ENCODE measurements at regions not wholly inside any gene's neighbourhood (a gene's known extent, or its start where the extent isn't known, plus 50 kb on each side); places are given as distances from the start of the nearest gene placed in this dataset.

DNA sequence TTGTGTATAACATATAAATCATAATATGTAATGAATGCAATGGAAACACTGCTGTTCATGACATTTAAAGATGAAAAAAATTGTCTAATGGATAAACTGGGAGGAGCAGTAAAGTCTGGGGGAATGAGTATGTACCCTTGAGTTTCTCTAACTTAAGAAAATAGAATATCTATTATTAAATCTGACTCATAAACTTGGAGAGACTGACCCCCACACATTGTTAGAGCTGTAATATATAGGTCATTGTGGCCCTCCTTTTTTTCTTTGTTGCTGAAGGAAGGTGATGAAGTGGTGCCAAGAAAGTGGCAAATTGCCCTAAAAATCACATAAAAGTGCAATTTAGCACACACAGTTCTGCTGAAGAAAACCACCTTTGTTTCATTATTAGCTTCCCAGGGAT, 389.8 kb upstream of the RARB start:
- H3K36me3 ChIP-seq (ENCODE audit: control insufficient read depth, insufficient read depth, low read length): no peaks in the 10 kb centered on the region
- intact Hi-C loops (cut with micrococcal nuclease; ENCODE audit: unreplicated experiment): no loop called here
- CTCF ChIA-PET: no interaction called here
- H3K27me3 Mint-ChIP-seq (ENCODE audit: insufficient read depth, unreplicated experiment): no peaks in the 10 kb centered on the region
- H3K4me1 ChIP-seq: no peaks in the 10 kb centered on the region
- H3K27ac Mint-ChIP-seq (ENCODE audit: unreplicated experiment): no peak overlapping the region
- H3K4me1 Mint-ChIP-seq (ENCODE audit: low read depth, unreplicated experiment): no peaks in the 10 kb centered on the region
- no peaks in the 10 kb centered on the region for H3K36me3 Mint-ChIP-seq (ENCODE audit: insufficient read depth, unreplicated experiment)
- POLR2A ChIA-PET: no interaction called here
- no peaks in the 10 kb centered on the region for H3K9me3 ChIP-seq
- DNase-seq: no peak
- no peak overlapping the region for H3K4me3 ChIP-seq (ENCODE audit: low read depth, low read length)
- no peaks in the 10 kb centered on the region for H3K27me3 ChIP-seq (replicated peaks; ENCODE audit: control insufficient read depth, insufficient read depth, low read length)
- no TSS peak for BruUV-seq (replicated peaks)
- TF ChIP-seq, protein P1, sequence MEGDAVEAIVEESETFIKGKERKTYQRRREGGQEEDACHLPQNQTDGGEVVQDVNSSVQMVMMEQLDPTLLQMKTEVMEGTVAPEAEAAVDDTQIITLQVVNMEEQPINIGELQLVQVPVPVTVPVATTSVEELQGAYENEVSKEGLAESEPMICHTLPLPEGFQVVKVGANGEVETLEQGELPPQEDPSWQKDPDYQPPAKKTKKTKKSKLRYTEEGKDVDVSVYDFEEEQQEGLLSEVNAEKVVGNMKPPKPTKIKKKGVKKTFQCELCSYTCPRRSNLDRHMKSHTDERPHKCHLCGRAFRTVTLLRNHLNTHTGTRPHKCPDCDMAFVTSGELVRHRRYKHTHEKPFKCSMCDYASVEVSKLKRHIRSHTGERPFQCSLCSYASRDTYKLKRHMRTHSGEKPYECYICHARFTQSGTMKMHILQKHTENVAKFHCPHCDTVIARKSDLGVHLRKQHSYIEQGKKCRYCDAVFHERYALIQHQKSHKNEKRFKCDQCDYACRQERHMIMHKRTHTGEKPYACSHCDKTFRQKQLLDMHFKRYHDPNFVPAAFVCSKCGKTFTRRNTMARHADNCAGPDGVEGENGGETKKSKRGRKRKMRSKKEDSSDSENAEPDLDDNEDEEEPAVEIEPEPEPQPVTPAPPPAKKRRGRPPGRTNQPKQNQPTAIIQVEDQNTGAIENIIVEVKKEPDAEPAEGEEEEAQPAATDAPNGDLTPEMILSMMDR (IDR thresholded peaks at IDR 0.05; ENCODE audit: insufficient read depth in 1 of 2, low read depth in 1 of 2, low read length in 1 of 2, severe bottlenecking in 1 of 2, unreplicated experiment in 1 of 2): no peak
- H3K9me3 Mint-ChIP-seq (ENCODE audit: unreplicated experiment): no peaks in the 10 kb centered on the region
- no peak overlapping the region for H3K4me3 Mint-ChIP-seq (ENCODE audit: unreplicated experiment)

DNA sequence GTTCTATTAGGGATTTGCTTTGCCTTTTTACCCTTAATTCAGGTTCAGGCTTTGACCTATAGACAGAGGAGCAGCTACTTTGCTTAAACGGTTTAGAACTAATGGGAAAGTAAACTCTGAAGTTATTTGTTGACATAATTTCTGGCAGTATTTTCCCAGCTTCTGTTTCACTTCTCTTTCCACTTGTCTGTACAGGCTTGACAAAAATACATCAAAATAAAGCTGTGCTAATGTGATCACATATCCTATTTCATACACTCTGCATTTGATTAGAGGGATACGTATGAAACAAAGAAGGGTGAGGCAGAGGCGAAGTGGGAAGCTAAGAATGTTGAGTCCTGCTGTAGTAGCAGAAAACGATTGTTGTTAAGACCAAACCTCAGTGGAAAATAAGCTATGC, 389.1 kb upstream of the RARB start:
- H3K4me3 ChIP-seq (ENCODE audit: low read depth, low read length): no peak overlapping the region
- no peaks in the 10 kb centered on the region for H3K4me1 Mint-ChIP-seq (ENCODE audit: low read depth, unreplicated experiment)
- no peaks in the 10 kb centered on the region for H3K36me3 ChIP-seq (ENCODE audit: control insufficient read depth, insufficient read depth, low read length)
- H3K4me3 Mint-ChIP-seq (ENCODE audit: unreplicated experiment): no peak overlapping the region
- H3K36me3 Mint-ChIP-seq (ENCODE audit: insufficient read depth, unreplicated experiment): no peaks in the 10 kb centered on the region
- H3K27me3 Mint-ChIP-seq (ENCODE audit: insufficient read depth, unreplicated experiment): no peaks in the 10 kb centered on the region
- intact Hi-C loops (cut with micrococcal nuclease; ENCODE audit: unreplicated experiment): no loop called here
- ChIA-PET CTCF (no interaction called here), POLR2A (no interaction called here)
- no peak overlapping the region for H3K27ac Mint-ChIP-seq (ENCODE audit: unreplicated experiment)
- H3K9me3 ChIP-seq: no peaks in the 10 kb centered on the region
- no peaks in the 10 kb centered on the region for H3K9me3 Mint-ChIP-seq (ENCODE audit: unreplicated experiment)
- TF ChIP-seq, protein P1 (IDR thresholded peaks at IDR 0.05; ENCODE audit: insufficient read depth in 1 of 2, low read depth in 1 of 2, low read length in 1 of 2, severe bottlenecking in 1 of 2, unreplicated experiment in 1 of 2): no peak
- no peaks in the 10 kb centered on the region for H3K27me3 ChIP-seq (replicated peaks; ENCODE audit: control insufficient read depth, insufficient read depth, low read length)
- H3K4me1 ChIP-seq: no peaks in the 10 kb centered on the region
- BruUV-seq (replicated peaks): no TSS peak
- DNase-seq: no peak

DNA sequence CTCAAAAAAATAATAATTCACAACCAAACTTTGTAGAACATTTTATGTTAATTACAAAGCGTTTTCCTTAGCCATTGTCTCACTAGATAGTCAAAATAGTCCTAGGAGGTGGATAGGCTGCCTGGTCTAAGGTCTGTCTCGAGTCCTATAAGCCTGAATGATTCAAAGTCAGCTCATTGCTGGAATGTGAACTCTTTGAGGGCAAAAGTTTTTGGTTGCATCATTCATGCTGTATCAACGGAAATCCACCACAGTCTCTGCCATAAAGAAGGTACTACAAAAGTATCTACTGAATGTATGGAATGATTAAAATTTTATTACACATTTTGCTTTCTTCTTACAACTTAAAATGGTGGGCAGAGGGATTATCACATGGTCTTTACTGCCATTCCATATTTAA, 387.3 kb upstream of the RARB start:
- Histone ChIP-seq H3K36me3 (ENCODE audit: control insufficient read depth, insufficient read depth, low read length) (no peaks in the 10 kb centered on the region), H3K9me3 (no peaks in the 10 kb centered on the region), H3K4me1 (no peaks in the 10 kb centered on the region), H3K4me3 (ENCODE audit: low read depth, low read length) (no peak overlapping the region), H3K27me3 (replicated peaks; ENCODE audit: control insufficient read depth, insufficient read depth, low read length) (no peaks in the 10 kb centered on the region)
- ChIA-PET POLR2A (no interaction called here), CTCF (no interaction called here)
- no peaks in the 10 kb centered on the region for H3K27me3 Mint-ChIP-seq (ENCODE audit: insufficient read depth, unreplicated experiment)
- H3K4me3 Mint-ChIP-seq (ENCODE audit: unreplicated experiment): no peak overlapping the region
- no peaks in the 10 kb centered on the region for H3K9me3 Mint-ChIP-seq (ENCODE audit: unreplicated experiment)
- TF ChIP-seq, protein P1 (IDR thresholded peaks at IDR 0.05; ENCODE audit: insufficient read depth in 1 of 2, low read depth in 1 of 2, low read length in 1 of 2, severe bottlenecking in 1 of 2, unreplicated experiment in 1 of 2): no peak
- no peaks in the 10 kb centered on the region for H3K4me1 Mint-ChIP-seq (ENCODE audit: low read depth, unreplicated experiment)
- intact Hi-C loops (cut with micrococcal nuclease; ENCODE audit: unreplicated experiment): no loop called here
- no peaks in the 10 kb centered on the region for H3K36me3 Mint-ChIP-seq (ENCODE audit: insufficient read depth, unreplicated experiment)
- DNase-seq: no peak
- H3K27ac Mint-ChIP-seq (ENCODE audit: unreplicated experiment): no peak overlapping the region
- no TSS peak for BruUV-seq (replicated peaks)

Measured in Caco-2 (cell line).